B cell (primary cell): ENCODE measurements at regions not wholly inside any gene's neighbourhood (a gene's known extent, or its start where the extent isn't known, plus 50 kb on each side); places are given as distances from the start of the nearest gene placed in this dataset.

Source experiments
- ATAC-seq: fragments of 200-7000 bp; cut with Tn5 transposase; one replicate; pipeline ENCODE4 v1.10.0; 2021; ENCODE audit warnings: low read depth, mild to moderate bottlenecking, moderate number of reproducible peaks, moderate library complexity
- CTCF ChIA-PET: fragments of 350-600 bp; sonication (Branson Sonifier 250); formaldehyde crosslinking; loops from one replicate; lab custom pipeline; 2021; ENCODE audit warnings: antibody characterized with exemption, inconsistent platforms; lab: Charles Lee
- POLR2A ChIA-PET: fragments of 350-600 bp; sonication (Branson Sonifier 250); formaldehyde crosslinking; loops from one replicate; lab custom pipeline; 2021; ENCODE audit warnings: antibody characterized with exemption; lab: Charles Lee
- DNase-seq: peaks from one replicate; pipeline ENCODE4 v3.0.0; 2013
- H2AFZ ChIP-seq: 2 replicates; pipeline ENCODE4 v1.6.1; 2012; ENCODE audit warnings: mild to moderate bottlenecking, low read depth, low read length; ENCODE audit not compliant: insufficient read depth, poor library complexity, severe bottlenecking
- H3K27ac ChIP-seq, 2 donors: 1 replicate in 1 of 2; 2 replicates in 1 of 2; pipeline ENCODE4 v1.5.1; 2012 to 2013; ENCODE audit warnings: low read length in 2 of 2, mild to moderate bottlenecking in 2 of 2, moderate library complexity in 1 of 2
- H3K27me3 ChIP-seq, 4 experiments: fragments of 200-600 bp in 1 of 4; sonication (generic) in 1 of 4; replicated peaks in 1 of 4; 1 replicate in 2 of 4; 2 replicates in 2 of 4; pipeline versions ENCODE4 v1.6.1 to v1.7.0; 2013 to 2016; ENCODE audit warnings: low read length in 3 of 4, mild to moderate bottlenecking in 2 of 4, mixed read lengths in 1 of 4, moderate library complexity in 1 of 4; ENCODE audit not compliant: insufficient read depth in 4 of 4, control insufficient read depth in 3 of 4; ENCODE audit errors: control extremely low read depth in 1 of 4
- H3K36me3 ChIP-seq, 2 experiments: replicated peaks in 1 of 2; 1 replicate in 1 of 2; 2 replicates in 1 of 2; pipeline versions ENCODE4 v1.6.1 to v1.7.1; 2013; ENCODE audit warnings: low read length in 1 of 2; ENCODE audit not compliant: insufficient read depth in 2 of 2, control insufficient read depth in 1 of 2; ENCODE audit errors: control extremely low read depth in 1 of 2, extremely low read depth in 1 of 2
- H3K4me1 ChIP-seq, 2 donors: fragments of 200-600 bp in 1 of 2; sonication (generic) in 1 of 2; 1 replicate in 1 of 2; 2 replicates in 1 of 2; pipeline versions ENCODE4 v1.5.1 to v1.6.1; 2013 to 2017; ENCODE audit warnings: low read length in 2 of 2; ENCODE audit not compliant: control insufficient read depth in 2 of 2, insufficient read depth in 2 of 2
- H3K4me2 ChIP-seq: replicated peaks from 2 replicates; pipeline ENCODE3; 2012; ENCODE audit warnings: mild to moderate bottlenecking, low read depth, low read length; ENCODE audit not compliant: poor library complexity, severe bottlenecking
- H3K4me3 ChIP-seq, 5 experiments: fragments of 200-600 bp in 1 of 5; sonication (generic) in 1 of 5; 1 replicate in 3 of 5; 2 replicates in 2 of 5; pipeline versions ENCODE4 v1.5.1 to v1.7.0; 2011 to 2016; ENCODE audit warnings: low read length in 4 of 5, mild to moderate bottlenecking in 4 of 5, low read depth in 2 of 5, control low read depth in 1 of 5, moderate library complexity in 1 of 5; ENCODE audit not compliant: insufficient read depth in 1 of 5; ENCODE audit errors: control extremely low read depth in 1 of 5, extremely low read depth in 1 of 5
- H3K79me2 ChIP-seq: fragments of 200-600 bp; sonication (generic); one replicate; pipeline ENCODE4 v1.6.0; 2016; ENCODE audit warnings: low read length; ENCODE audit not compliant: control insufficient read depth, insufficient read depth
- H3K9ac ChIP-seq: fragments of 200-600 bp; sonication (generic); 2 replicates; pipeline ENCODE4 v1.6.1; 2017; ENCODE audit warnings: mild to moderate bottlenecking, low read length, moderate library complexity
- H3K9me3 ChIP-seq, 3 donors: one replicate each; pipeline versions ENCODE4 v1.6.1 to v1.7.1; 2013; ENCODE audit warnings: low read length in 2 of 3; ENCODE audit not compliant: control insufficient read depth in 2 of 3, insufficient read depth in 1 of 3; ENCODE audit errors: control extremely low read depth in 1 of 3
- H4K20me1 ChIP-seq: 2 replicates; pipeline ENCODE4 v1.6.0; 2012; ENCODE audit warnings: mild to moderate bottlenecking, low read length; ENCODE audit not compliant: insufficient read depth, control insufficient read depth, poor library complexity, severe bottlenecking
- H3K27ac Mint-ChIP-seq: one replicate; pipeline ENCODE4 v1.8.0; 2021; ENCODE audit warnings: mixed read lengths
- H3K27me3 Mint-ChIP-seq: one replicate; pipeline ENCODE4 v1.8.0; 2021; ENCODE audit warnings: mixed read lengths
- H3K4me1 Mint-ChIP-seq: one replicate; pipeline ENCODE4 v1.8.0; 2021; ENCODE audit warnings: mixed read lengths
- H3K4me3 Mint-ChIP-seq: one replicate; pipeline ENCODE4 v1.8.0; 2021; ENCODE audit warnings: mixed read lengths
- H3K9me3 Mint-ChIP-seq: one replicate; pipeline ENCODE4 v1.8.0; 2022; ENCODE audit warnings: mixed read lengths; ENCODE audit not compliant: insufficient read depth
- EZH2 ChIP-seq: IDR thresholded peaks from 2 replicates; pipeline ENCODE4 v1.6.1; 2012; ENCODE audit warnings: borderline replicate concordance, low read depth, mild to moderate bottlenecking, moderate library complexity, low read length; ENCODE audit not compliant: insufficient read depth, poor library complexity, severe bottlenecking
- WGBS: methylation state at CpG from one replicate; pipeline ENCODE4 v1.1.5; 2013; ENCODE audit warnings: missing lambda C conversion rate; ENCODE audit not compliant: insufficient coverage; 5-methylcytosine and 5-hydroxymethylcytosine counted together
- intact Hi-C: fragments of 100-400 bp; cut with micrococcal nuclease; formaldehyde crosslinking; loops from one replicate; pipeline ENCODE4 v1.10.0; 2022
- TF ChIP-seq, protein P1 (sequence below): fragments of 200-600 bp; IDR thresholded peaks from one replicate; pipeline ENCODE4 v1.8.0; 2022; ENCODE audit warnings: antibody characterized with exemption, mild to moderate bottlenecking

DNA sequence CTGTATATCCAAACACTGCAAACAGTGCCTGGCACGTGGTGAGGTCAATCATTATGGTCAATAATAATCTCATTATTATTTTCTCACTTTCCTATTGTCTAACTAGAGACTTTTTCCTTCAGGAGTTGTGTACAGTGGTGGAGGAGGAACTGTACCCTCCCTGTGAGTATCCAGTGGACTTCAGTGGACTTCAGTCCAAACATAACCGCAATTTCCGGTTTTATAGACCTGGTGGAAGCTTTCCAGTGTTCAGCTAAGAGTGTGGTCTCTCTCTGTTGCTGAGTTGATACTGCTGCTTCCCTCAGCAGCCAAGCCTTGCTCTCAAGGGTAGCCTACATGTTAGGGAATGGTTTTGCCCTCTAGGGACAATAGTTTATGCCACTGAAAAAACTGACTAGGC is 447.1 kb downstream of the TMEM182 start:
- 55% methylated on average over 2 of the region's 3 CpGs for WGBS
- H3K9me3 ChIP-seq: no peaks in the 10 kb centered on the region
- CTCF ChIA-PET: no interaction called here
- no peaks in the 10 kb centered on the region for H3K4me1 ChIP-seq
- no peaks in the 10 kb centered on the region for H3K27me3 ChIP-seq
- H3K36me3 ChIP-seq: no peaks in the 10 kb centered on the region
- POLR2A ChIA-PET: no interaction called here
- H3K79me2 ChIP-seq: no peaks in the 10 kb centered on the region
- H4K20me1 ChIP-seq: no peaks in the 10 kb centered on the region
- H2AFZ ChIP-seq: no peak overlapping the region
- H3K4me2 ChIP-seq: no peak overlapping the region
- TF ChIP-seq EZH2: no peak
- TF ChIP-seq, protein P1, sequence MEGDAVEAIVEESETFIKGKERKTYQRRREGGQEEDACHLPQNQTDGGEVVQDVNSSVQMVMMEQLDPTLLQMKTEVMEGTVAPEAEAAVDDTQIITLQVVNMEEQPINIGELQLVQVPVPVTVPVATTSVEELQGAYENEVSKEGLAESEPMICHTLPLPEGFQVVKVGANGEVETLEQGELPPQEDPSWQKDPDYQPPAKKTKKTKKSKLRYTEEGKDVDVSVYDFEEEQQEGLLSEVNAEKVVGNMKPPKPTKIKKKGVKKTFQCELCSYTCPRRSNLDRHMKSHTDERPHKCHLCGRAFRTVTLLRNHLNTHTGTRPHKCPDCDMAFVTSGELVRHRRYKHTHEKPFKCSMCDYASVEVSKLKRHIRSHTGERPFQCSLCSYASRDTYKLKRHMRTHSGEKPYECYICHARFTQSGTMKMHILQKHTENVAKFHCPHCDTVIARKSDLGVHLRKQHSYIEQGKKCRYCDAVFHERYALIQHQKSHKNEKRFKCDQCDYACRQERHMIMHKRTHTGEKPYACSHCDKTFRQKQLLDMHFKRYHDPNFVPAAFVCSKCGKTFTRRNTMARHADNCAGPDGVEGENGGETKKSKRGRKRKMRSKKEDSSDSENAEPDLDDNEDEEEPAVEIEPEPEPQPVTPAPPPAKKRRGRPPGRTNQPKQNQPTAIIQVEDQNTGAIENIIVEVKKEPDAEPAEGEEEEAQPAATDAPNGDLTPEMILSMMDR: no peak
- Mint-ChIP-seq H3K27ac (no peak overlapping the region), H3K9me3 (no peaks in the 10 kb centered on the region), H3K4me1 (no peaks in the 10 kb centered on the region), H3K27me3 (no peaks in the 10 kb centered on the region), H3K4me3 (no peak overlapping the region)
- no peak overlapping the region for H3K4me3 ChIP-seq
- no peak overlapping the region for H3K27ac ChIP-seq
- DNase-seq (no peak), ATAC-seq (no peak)
- no peak overlapping the region for H3K9ac ChIP-seq
- intact Hi-C loops: no loop called here

GRCh38 chr2:103213028-103213542 is 451.3 kb downstream of the TMEM182 start:
- H3K4me1 Mint-ChIP-seq: no peaks in the 10 kb centered on the region
- peaks cover 0 to 3% (median 0%) of the 10 kb centered on the region in 3 donors for H3K9me3 ChIP-seq
- WGBS: 70% methylated on average over 1 of the region's 3 CpGs
- no peak for TF ChIP-seq EZH2
- TF ChIP-seq, protein P1: no peak
- ATAC-seq: no peak
- H3K9me3 Mint-ChIP-seq: peaks cover 4% of the 10 kb centered on the region
- H3K27me3 Mint-ChIP-seq: no peaks in the 10 kb centered on the region
- ChIA-PET CTCF (no interaction called here), POLR2A (no interaction called here)
- DNase-seq: no peak
- no peak overlapping the region for H3K4me2 ChIP-seq
- H3K4me1 ChIP-seq: no peaks in the 10 kb centered on the region
- no peak overlapping the region for H2AFZ ChIP-seq
- no peak overlapping the region for H3K27ac ChIP-seq
- no peaks in the 10 kb centered on the region for H3K36me3 ChIP-seq
- no peaks in the 10 kb centered on the region for H4K20me1 ChIP-seq
- H3K27me3 ChIP-seq: no peaks in the 10 kb centered on the region
- no peak overlapping the region for H3K9ac ChIP-seq
- H3K27ac Mint-ChIP-seq: no peak overlapping the region
- H3K4me3 Mint-ChIP-seq: no peak overlapping the region
- no peaks in the 10 kb centered on the region for H3K79me2 ChIP-seq
- intact Hi-C loops: no loop called here
- H3K4me3 ChIP-seq: no peak overlapping the region
